ENCODE measurements at regions not wholly inside any gene's neighbourhood (a gene's known extent, or its start where the extent isn't known, plus 50 kb on each side); places are given as distances from the start of the nearest gene placed in this dataset.

DNA sequence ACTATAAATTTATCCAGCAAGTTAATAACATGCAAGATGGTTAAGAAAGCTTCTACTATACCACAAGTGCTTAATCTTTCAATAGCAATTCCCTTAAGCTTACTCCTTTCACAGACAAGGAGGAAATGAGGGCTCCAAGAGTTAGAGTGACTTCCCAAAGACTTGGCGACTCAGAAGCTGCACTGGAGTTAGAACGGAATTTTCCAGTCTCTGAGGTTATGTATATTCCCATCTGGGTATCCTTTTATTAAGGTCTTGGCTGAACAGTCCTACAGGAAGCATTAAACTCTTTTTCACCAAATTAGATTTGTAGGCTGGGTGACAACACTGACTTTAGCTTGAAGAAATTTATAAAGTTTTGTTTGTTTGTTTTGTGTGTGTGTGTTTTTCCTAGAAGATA, 256.9 kb upstream of the DPP10 start:
- H3K4me3 ChIP-seq (replicated peaks; ENCODE audit: low read depth, low read length), result no peak overlapping the region
- DNase-seq (ENCODE audit: low read depth), result no peak
- TF ChIP-seq, protein P1, sequence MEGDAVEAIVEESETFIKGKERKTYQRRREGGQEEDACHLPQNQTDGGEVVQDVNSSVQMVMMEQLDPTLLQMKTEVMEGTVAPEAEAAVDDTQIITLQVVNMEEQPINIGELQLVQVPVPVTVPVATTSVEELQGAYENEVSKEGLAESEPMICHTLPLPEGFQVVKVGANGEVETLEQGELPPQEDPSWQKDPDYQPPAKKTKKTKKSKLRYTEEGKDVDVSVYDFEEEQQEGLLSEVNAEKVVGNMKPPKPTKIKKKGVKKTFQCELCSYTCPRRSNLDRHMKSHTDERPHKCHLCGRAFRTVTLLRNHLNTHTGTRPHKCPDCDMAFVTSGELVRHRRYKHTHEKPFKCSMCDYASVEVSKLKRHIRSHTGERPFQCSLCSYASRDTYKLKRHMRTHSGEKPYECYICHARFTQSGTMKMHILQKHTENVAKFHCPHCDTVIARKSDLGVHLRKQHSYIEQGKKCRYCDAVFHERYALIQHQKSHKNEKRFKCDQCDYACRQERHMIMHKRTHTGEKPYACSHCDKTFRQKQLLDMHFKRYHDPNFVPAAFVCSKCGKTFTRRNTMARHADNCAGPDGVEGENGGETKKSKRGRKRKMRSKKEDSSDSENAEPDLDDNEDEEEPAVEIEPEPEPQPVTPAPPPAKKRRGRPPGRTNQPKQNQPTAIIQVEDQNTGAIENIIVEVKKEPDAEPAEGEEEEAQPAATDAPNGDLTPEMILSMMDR (IDR thresholded peaks at IDR 0.05; ENCODE audit: low read length, missing control alignments), result no peak

- no peak for DNase-seq (ENCODE audit: low read depth)
- TF ChIP-seq, protein P1 (IDR thresholded peaks at IDR 0.05; ENCODE audit: low read length, missing control alignments), result no peak
- H3K4me3 ChIP-seq (replicated peaks; ENCODE audit: low read depth, low read length), result no peak overlapping the region
Measured at GRCh38 chr2:114192362-114192761, 250.1 kb upstream of the DPP10 start.

- TF ChIP-seq, protein P1 (IDR thresholded peaks at IDR 0.05; ENCODE audit: low read length, missing control alignments), result no peak
- H3K4me3 ChIP-seq (replicated peaks; ENCODE audit: low read depth, low read length), result no peak overlapping the region
- no peak for DNase-seq (ENCODE audit: low read depth)
Measured at GRCh38 chr2:114201781-114202180, 240.7 kb upstream of the DPP10 start.

GRCh38 chr2:114203679-114204078, 238.8 kb upstream of the DPP10 start:
- no peak for DNase-seq (ENCODE audit: low read depth)
- TF ChIP-seq, protein P1 (IDR thresholded peaks at IDR 0.05; ENCODE audit: low read length, missing control alignments), result no peak
- H3K4me3 ChIP-seq (replicated peaks; ENCODE audit: low read depth, low read length), result no peak overlapping the region

- TF ChIP-seq, protein P1 (IDR thresholded peaks at IDR 0.05; ENCODE audit: low read length, missing control alignments), result no peak
- no peak overlapping the region for H3K4me3 ChIP-seq (replicated peaks; ENCODE audit: low read depth, low read length)
- no peak for DNase-seq (ENCODE audit: low read depth)
Measured at GRCh38 chr2:114213808-114214207, 228.6 kb upstream of the DPP10 start.

- H3K4me3 ChIP-seq (replicated peaks; ENCODE audit: low read depth, low read length), result no peak overlapping the region
- TF ChIP-seq, protein P1 (IDR thresholded peaks at IDR 0.05; ENCODE audit: low read length, missing control alignments), result no peak
- no peak for DNase-seq (ENCODE audit: low read depth)
Measured at GRCh38 chr2:114218383-114218782, 224.1 kb upstream of the DPP10 start.

DNA sequence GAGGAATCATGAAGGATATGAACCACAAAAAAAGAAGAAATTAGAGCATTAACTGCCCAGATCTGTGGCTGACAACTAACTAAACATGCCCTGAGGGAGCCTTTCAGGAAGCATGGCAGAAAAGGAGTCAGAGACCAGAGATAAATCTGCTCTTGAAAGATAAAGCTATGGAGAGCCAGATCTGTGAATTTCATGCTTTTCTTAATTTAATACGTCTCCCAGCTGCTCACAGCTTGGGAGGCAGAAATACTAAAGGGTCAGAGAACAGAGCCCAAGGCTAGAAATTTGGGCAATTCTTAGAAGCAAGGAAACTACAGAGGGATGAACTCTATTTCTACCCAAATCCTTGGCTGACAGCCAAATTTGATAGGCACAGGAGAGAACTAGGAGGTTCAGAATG, 223.0 kb upstream of the DPP10 start:
- TF ChIP-seq, protein P1 (IDR thresholded peaks at IDR 0.05; ENCODE audit: low read length, missing control alignments), result no peak
- no peak for DNase-seq (ENCODE audit: low read depth)
- no peak overlapping the region for H3K4me3 ChIP-seq (replicated peaks; ENCODE audit: low read depth, low read length)
